Mucosa of descending colon (tissue), 3 donors: ENCODE measurements at regions not wholly inside any gene's neighbourhood (a gene's known extent, or its start where the extent isn't known, plus 50 kb on each side); places are given as distances from the start of the nearest gene placed in this dataset.

Experiments
- ATAC-seq: fragments of 200-7000 bp; cut with Tn5 transposase; one replicate; pipeline ENCODE4 v1.9.1; 2020; ENCODE audit warnings: mild to moderate bottlenecking, moderate library complexity
- DNase-seq, 3 donors: peaks; one replicate each; pipeline ENCODE4 v3.0.0-alpha.2; 2020
- H3K36me3 ChIP-seq: fragments of 200-600 bp; one replicate; pipeline ENCODE4 v1.8.0; 2021; ENCODE audit warnings: low read depth, mild to moderate bottlenecking
- H3K4me1 ChIP-seq: fragments of 200-600 bp; one replicate; pipeline ENCODE4 v1.8.0; 2021; ENCODE audit warnings: low read depth, mild to moderate bottlenecking
- H3K4me3 ChIP-seq: fragments of 200-600 bp; one replicate; pipeline ENCODE4 v1.8.0; 2021; ENCODE audit warnings: mild to moderate bottlenecking
- H3K9me3 ChIP-seq: fragments of 200-600 bp; one replicate; pipeline ENCODE4 v1.8.0; 2021; ENCODE audit warnings: mild to moderate bottlenecking
- intact Hi-C, 2 donors: fragments of 100-400 bp; cut with DNase I in 1 of 2; cut with micrococcal nuclease in 1 of 2; formaldehyde crosslinking; loops; one replicate each; pipeline versions ENCODE4 v1.11.0 to v1.11.1; 2022; cut with DNase I, micrococcal nuclease
- TF ChIP-seq, protein P1 (sequence below): fragments of 200-600 bp; IDR thresholded peaks from one replicate; pipeline ENCODE4 v1.8.0; 2022; ENCODE audit warnings: antibody characterized with exemption, mild to moderate bottlenecking
- donor health status: DM: no; HTN: no; CAD: no; lungs with moderate emphysema.
- donor health status: DM: no; HTN: no; CAD: no.
- donor health status: DM: no; HTN: yes; CAD: no.

DNA sequence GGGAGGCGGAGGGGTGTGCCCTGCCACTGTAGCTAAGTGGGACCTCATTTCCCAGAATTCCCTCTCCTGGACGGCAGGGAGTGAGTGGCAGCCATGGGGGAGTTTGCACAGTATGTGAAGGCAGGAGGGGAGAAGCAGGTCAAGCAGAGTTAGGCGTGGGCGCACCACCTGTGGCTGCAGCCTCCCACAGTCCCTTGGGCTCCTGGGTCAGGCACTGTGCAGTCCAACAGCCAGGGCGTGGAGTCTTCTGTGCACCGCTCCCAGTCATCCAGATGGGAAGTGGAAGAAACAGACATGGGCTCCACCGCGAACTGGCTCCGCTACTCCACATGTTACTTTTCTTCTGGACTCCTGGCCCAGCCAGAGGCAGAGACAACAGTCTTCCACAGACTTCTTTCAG lies 85.4 kb upstream of the TIAM1 start:
- TF ChIP-seq, protein P1, sequence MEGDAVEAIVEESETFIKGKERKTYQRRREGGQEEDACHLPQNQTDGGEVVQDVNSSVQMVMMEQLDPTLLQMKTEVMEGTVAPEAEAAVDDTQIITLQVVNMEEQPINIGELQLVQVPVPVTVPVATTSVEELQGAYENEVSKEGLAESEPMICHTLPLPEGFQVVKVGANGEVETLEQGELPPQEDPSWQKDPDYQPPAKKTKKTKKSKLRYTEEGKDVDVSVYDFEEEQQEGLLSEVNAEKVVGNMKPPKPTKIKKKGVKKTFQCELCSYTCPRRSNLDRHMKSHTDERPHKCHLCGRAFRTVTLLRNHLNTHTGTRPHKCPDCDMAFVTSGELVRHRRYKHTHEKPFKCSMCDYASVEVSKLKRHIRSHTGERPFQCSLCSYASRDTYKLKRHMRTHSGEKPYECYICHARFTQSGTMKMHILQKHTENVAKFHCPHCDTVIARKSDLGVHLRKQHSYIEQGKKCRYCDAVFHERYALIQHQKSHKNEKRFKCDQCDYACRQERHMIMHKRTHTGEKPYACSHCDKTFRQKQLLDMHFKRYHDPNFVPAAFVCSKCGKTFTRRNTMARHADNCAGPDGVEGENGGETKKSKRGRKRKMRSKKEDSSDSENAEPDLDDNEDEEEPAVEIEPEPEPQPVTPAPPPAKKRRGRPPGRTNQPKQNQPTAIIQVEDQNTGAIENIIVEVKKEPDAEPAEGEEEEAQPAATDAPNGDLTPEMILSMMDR, result no peak
- Histone ChIP-seq H3K4me1 (no peaks in the 10 kb centered on the region), H3K9me3 (no peaks in the 10 kb centered on the region), H3K36me3 (no peaks in the 10 kb centered on the region), H3K4me3 (no peak overlapping the region)
- intact Hi-C loops, result no loop called here
- ATAC-seq (no peak), DNase-seq (no peak)

DNA sequence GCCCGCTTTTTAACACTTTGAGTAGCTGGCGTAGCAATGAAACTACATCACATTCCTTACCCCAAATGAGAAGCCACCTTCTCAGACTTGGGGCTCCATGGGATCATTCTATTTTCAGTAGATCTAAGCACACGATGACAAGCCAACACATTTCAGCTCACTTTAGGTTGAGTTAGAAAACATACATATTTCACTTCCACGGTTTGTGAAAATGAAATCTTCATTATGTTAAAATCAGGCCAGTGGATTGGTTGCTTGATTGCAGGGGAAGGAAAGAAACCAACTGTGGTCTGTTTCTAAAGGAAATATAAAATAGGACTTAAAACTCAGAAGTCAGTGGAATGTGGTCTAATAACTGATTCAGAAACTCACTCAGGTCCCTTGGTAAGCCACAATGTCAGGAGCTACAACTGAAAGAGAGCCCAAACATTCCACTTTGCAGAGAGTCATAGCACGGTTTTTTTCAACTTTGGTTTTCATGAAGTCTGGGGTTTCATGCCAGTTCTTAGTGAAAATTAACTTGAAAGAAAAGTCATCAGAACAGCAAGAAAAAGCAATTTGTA lies 82.3 kb upstream of the TIAM1 start:
- Histone ChIP-seq H3K36me3 (no peaks in the 10 kb centered on the region), H3K9me3 (no peaks in the 10 kb centered on the region), H3K4me1 (no peaks in the 10 kb centered on the region), H3K4me3 (no peak overlapping the region)
- ATAC-seq (no peak), DNase-seq (no peak)
- TF ChIP-seq, protein P1, result no peak
- intact Hi-C loops, result no loop called here

DNA sequence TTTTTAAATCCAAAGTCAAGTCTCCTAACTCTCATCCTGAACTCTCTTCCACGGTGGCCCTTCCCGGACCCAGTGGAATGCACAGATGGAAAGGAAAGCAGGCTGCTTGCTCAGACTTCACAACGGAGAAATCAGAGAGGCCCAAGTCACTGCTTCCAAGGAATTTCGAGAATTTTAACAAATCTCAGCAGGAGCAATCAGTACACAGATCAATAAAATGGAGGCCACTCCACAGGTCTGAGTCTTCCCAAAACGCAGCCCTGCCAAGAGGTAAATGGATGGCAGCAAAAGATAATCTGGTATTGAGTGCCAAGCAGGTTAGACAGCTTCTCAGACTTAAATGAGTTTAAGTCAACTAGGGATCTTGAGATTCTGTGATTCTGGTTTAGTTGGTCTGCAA lies 81.1 kb upstream of the TIAM1 start:
- H3K9me3 ChIP-seq, result no peaks in the 10 kb centered on the region
- no peaks in the 10 kb centered on the region for H3K36me3 ChIP-seq
- DNase-seq (no peak), ATAC-seq (no peak)
- TF ChIP-seq, protein P1, result no peak
- intact Hi-C loops, result no loop called here
- H3K4me1 ChIP-seq, result no peaks in the 10 kb centered on the region
- H3K4me3 ChIP-seq, result no peak overlapping the region

DNA sequence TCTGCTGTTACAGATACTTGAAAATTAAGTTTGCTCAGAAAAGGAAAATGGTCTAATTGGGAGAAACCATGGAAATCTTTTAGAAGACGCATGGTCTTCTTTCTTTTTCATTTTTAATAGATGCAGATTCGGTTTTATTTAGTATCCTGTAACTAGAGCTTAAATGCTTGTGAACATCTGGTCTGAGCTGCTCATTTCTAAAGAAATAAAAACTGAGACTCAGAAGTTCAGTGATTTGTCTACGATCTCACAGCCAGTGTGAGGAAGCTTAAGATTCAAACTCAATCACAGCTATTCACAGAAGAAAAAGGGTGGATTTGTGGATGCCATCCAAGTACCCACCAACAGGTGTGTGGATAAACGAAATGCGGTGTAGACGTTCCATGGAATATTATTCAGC lies 80.0 kb upstream of the TIAM1 start:
- no peak for DNase-seq
- Histone ChIP-seq H3K4me1 (no peaks in the 10 kb centered on the region), H3K9me3 (no peaks in the 10 kb centered on the region), H3K36me3 (no peaks in the 10 kb centered on the region), H3K4me3 (no peak overlapping the region)
- no peak for ATAC-seq
- TF ChIP-seq, protein P1, result no peak
- intact Hi-C loops, result no loop called here

DNA sequence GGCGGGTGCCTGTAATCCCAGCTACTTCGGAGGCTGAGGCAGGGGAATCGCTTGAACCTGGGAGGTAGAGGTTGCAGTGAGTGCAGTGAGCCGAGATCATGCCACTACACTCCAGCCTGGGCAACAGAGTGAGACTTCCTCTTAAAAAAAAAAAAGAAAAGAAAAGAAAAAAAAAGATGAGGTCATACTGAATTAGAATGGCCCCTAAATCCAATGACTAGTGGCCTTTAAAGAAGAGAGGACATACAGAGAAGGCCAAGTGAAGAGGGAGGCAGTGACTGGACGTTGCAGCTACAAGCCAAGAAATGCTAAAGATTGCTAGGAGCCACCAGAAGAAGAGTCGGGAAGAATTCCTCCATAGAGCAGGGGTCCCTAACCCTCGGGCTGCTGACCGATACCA lies 76.9 kb upstream of the TIAM1 start:
- H3K36me3 ChIP-seq, result no peaks in the 10 kb centered on the region
- no peaks in the 10 kb centered on the region for H3K4me1 ChIP-seq
- intact Hi-C loops, result no loop called here
- ATAC-seq, result no peak
- H3K4me3 ChIP-seq, result no peak overlapping the region
- DNase-seq, result no peak
- no peaks in the 10 kb centered on the region for H3K9me3 ChIP-seq
- TF ChIP-seq, protein P1, result no peak

DNA sequence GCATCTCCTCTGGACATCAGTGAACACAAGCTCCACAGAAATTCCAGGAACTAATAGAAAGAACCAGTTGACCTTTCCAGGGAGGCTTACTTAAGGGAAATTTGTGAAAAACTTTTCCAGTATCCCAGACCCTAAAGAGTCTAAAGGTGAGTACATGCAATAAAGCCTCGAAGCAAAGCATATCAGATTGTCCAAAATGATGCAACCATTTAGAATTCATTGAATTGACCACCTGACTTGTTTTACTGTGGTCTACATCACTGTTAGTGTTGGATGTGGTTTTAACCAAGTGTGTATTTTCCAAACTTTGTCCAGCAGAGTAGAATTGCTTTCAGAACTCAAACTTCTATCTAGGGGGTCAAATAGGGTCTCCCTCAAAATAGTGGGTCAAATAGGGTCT lies 76.3 kb upstream of the TIAM1 start:
- H3K4me1 ChIP-seq, result no peaks in the 10 kb centered on the region
- H3K36me3 ChIP-seq, result no peaks in the 10 kb centered on the region
- ATAC-seq, result no peak
- H3K4me3 ChIP-seq, result no peak overlapping the region
- no peaks in the 10 kb centered on the region for H3K9me3 ChIP-seq
- no peak for DNase-seq
- intact Hi-C loops, result no loop called here
- TF ChIP-seq, protein P1, result no peak
